Ishikawa (cell line): ENCODE measurements at regions not wholly inside any gene's neighbourhood (a gene's known extent, or its start where the extent isn't known, plus 50 kb on each side); places are given as distances from the start of the nearest gene placed in this dataset.

Experiments
- EGR1 ChIP-seq: IDR thresholded peaks from 2 replicates; pipeline ENCODE4 v1.6.1; 2012
- NFIC ChIP-seq: IDR thresholded peaks from 2 replicates; pipeline ENCODE4 v1.6.1; 2012
- TAF1 ChIP-seq: IDR thresholded peaks from 2 replicates; pipeline ENCODE4 v1.6.1; 2012; ENCODE audit warnings: low read depth, mild to moderate bottlenecking
- YY1 ChIP-seq: IDR thresholded peaks from 2 replicates; pipeline ENCODE4 v1.6.1; 2012; ENCODE audit warnings: low read depth

- TF ChIP-seq NFIC (no peak), EGR1 (no peak), TAF1 (no peak), YY1 (no peak)
Observed at GRCh38 chr2:58768715-58769080, 527.6 kb upstream of the FANCL start.
